ENCODE measurements at regions not wholly inside any gene's neighbourhood (a gene's known extent, or its start where the extent isn't known, plus 50 kb on each side); places are given as distances from the start of the nearest gene placed in this dataset.

GRCh38 chr2:41936771-41937463 lies 110.9 kb upstream of the PKDCC start:
- H3K9me3 Mint-ChIP-seq: peaks cover 3% of the 10 kb centered on the region
- peak overlapping the region; percentile 64 for H3K4me2 ChIP-seq
- peaks cover 29% of the 10 kb centered on the region for H3K27me3 Mint-ChIP-seq (ENCODE audit: insufficient read depth, low read depth)
- H3K27ac Mint-ChIP-seq: peak overlapping the region; percentile 10
- no peaks in the 10 kb centered on the region for H3K36me3 ChIP-seq
- H3K27me3 ChIP-seq: no peaks in the 10 kb centered on the region
- no peak overlapping the region for H3K27ac ChIP-seq
- no peak overlapping the region for H2AFZ ChIP-seq (replicated peaks)
- H3K79me2 ChIP-seq (ENCODE audit: low read depth): no peaks in the 10 kb centered on the region
- no peaks in the 10 kb centered on the region for H3K9me3 ChIP-seq (ENCODE audit: low read depth)
- H3K4me1 Mint-ChIP-seq: peaks cover 84% of the 10 kb centered on the region
- no peak overlapping the region for H3K9ac ChIP-seq
- peaks cover 59% of the 10 kb centered on the region for H3F3A ChIP-seq (ENCODE audit: low read depth)
- peak overlapping the region; percentile 28 for H3K4me3 Mint-ChIP-seq
- peaks cover 80% of the 10 kb centered on the region for H3K4me1 ChIP-seq
- H4K20me1 ChIP-seq (ENCODE audit: low read depth): no peaks in the 10 kb centered on the region
- H3K4me3 ChIP-seq: no peak overlapping the region
- H3K36me3 Mint-ChIP-seq: no peaks in the 10 kb centered on the region
- DNase-seq (ENCODE audit: low spot score): peak; percentile 30
- no peak for TF ChIP-seq EZH2 (IDR thresholded peaks at IDR 0.05)
- no peak for TF ChIP-seq CTCF (IDR thresholded peaks at IDR 0.05)
- TF ChIP-seq EZH2phosphoT487 (IDR thresholded peaks at IDR 0.05): no peak

GRCh38 chr2:41937464-41937906 lies 110.3 kb upstream of the PKDCC start:
- H4K20me1 ChIP-seq (ENCODE audit: low read depth): no peaks in the 10 kb centered on the region
- peaks cover 31% of the 10 kb centered on the region for H3K27me3 Mint-ChIP-seq (ENCODE audit: insufficient read depth, low read depth)
- H3K27me3 ChIP-seq: no peaks in the 10 kb centered on the region
- peaks cover 80% of the 10 kb centered on the region for H3K4me1 Mint-ChIP-seq
- H2AFZ ChIP-seq (replicated peaks): no peak overlapping the region
- peak overlapping the region; percentile 28 for H3K4me3 Mint-ChIP-seq
- H3K9me3 Mint-ChIP-seq: peaks cover 6% of the 10 kb centered on the region
- no peaks in the 10 kb centered on the region for H3K36me3 ChIP-seq
- peaks cover 75% of the 10 kb centered on the region for H3K4me1 ChIP-seq
- no peaks in the 10 kb centered on the region for H3K9me3 ChIP-seq (ENCODE audit: low read depth)
- peak overlapping the region; percentile 10 for H3K27ac Mint-ChIP-seq
- TF ChIP-seq CTCF (IDR thresholded peaks at IDR 0.05) (no peak), EZH2 (IDR thresholded peaks at IDR 0.05) (no peak), EZH2phosphoT487 (IDR thresholded peaks at IDR 0.05) (no peak)
- H3K36me3 Mint-ChIP-seq: peaks cover 2% of the 10 kb centered on the region
- H3F3A ChIP-seq (ENCODE audit: low read depth): peaks cover 59% of the 10 kb centered on the region
- no peaks in the 10 kb centered on the region for H3K79me2 ChIP-seq (ENCODE audit: low read depth)
- H3K4me2 ChIP-seq: peak overlapping the region; percentile 64
- DNase-seq (ENCODE audit: low spot score): peak; percentile 82
- peak overlapping the region; percentile 85 for H3K27ac ChIP-seq
- H3K4me3 ChIP-seq: no peak overlapping the region
- H3K9ac ChIP-seq: no peak overlapping the region

- peaks cover 6% of the 10 kb centered on the region for H3K9me3 Mint-ChIP-seq
- H4K20me1 ChIP-seq (ENCODE audit: low read depth): no peaks in the 10 kb centered on the region
- peak overlapping the region; percentile 85 for H3K27ac ChIP-seq
- no peaks in the 10 kb centered on the region for H3K36me3 ChIP-seq
- no peak overlapping the region for H3K4me3 Mint-ChIP-seq
- H3K27me3 Mint-ChIP-seq (ENCODE audit: insufficient read depth, low read depth): peaks cover 32% of the 10 kb centered on the region
- peaks cover 69% of the 10 kb centered on the region for H3K4me1 ChIP-seq
- no peaks in the 10 kb centered on the region for H3K79me2 ChIP-seq (ENCODE audit: low read depth)
- no peak for TF ChIP-seq EZH2 (IDR thresholded peaks at IDR 0.05)
- no peak for TF ChIP-seq CTCF (IDR thresholded peaks at IDR 0.05)
- no peak for TF ChIP-seq EZH2phosphoT487 (IDR thresholded peaks at IDR 0.05)
- no peaks in the 10 kb centered on the region for H3K9me3 ChIP-seq (ENCODE audit: low read depth)
- peaks cover 73% of the 10 kb centered on the region for H3K4me1 Mint-ChIP-seq
- H3K27me3 ChIP-seq: no peaks in the 10 kb centered on the region
- H3K4me3 ChIP-seq: no peak overlapping the region
- H3F3A ChIP-seq (ENCODE audit: low read depth): peaks cover 56% of the 10 kb centered on the region
- no peak overlapping the region for H2AFZ ChIP-seq (replicated peaks)
- H3K27ac Mint-ChIP-seq: no peak overlapping the region
- peak; percentile 64 for DNase-seq (ENCODE audit: low spot score)
- peaks cover 2% of the 10 kb centered on the region for H3K36me3 Mint-ChIP-seq
- no peak overlapping the region for H3K9ac ChIP-seq
- H3K4me2 ChIP-seq: peak overlapping the region; percentile 64
These were observed 109.7 kb upstream of the PKDCC start for GRCh38 chr2:41937921-41938708.

Data from neural progenitor cell (in vitro differentiated cells).